Osteoblast (primary cell): ENCODE measurements at regions not wholly inside any gene's neighbourhood (a gene's known extent, or its start where the extent isn't known, plus 50 kb on each side); places are given as distances from the start of the nearest gene placed in this dataset.
A peak's percentile ranks its signal among the peaks of the same experiment; 100 is the strongest.

Experiments
- DNase-seq: peaks from one replicate; pipeline ENCODE4 v3.0.0; 2011; ENCODE audit warnings: low spot score, mixed read lengths; ENCODE audit not compliant: insufficient read length; ENCODE audit errors: missing footprints
- H2AFZ ChIP-seq: 2 replicates; pipeline ENCODE4 v1.6.0; 2011; ENCODE audit warnings: mild to moderate bottlenecking, low read length
- H3K27ac ChIP-seq: 2 replicates; pipeline ENCODE4 v1.5.1; 2011; ENCODE audit warnings: mild to moderate bottlenecking, low read depth, low read length, moderate library complexity
- H3K27me3 ChIP-seq: 2 replicates; pipeline ENCODE4 v1.6.0; 2012; ENCODE audit warnings: mild to moderate bottlenecking, control low read depth, inconsistent platforms, low read length, moderate library complexity; ENCODE audit not compliant: insufficient read depth
- H3K36me3 ChIP-seq: 2 replicates; pipeline ENCODE4 v1.5.1; 2011; ENCODE audit warnings: mild to moderate bottlenecking, low read length, control low read depth, moderate library complexity; ENCODE audit not compliant: insufficient read depth
- H3K4me1 ChIP-seq: 2 replicates; pipeline ENCODE4 v1.5.1; 2011; ENCODE audit warnings: mild to moderate bottlenecking, low read length, control low read depth, moderate library complexity; ENCODE audit not compliant: insufficient read depth
- H3K4me2 ChIP-seq: 2 replicates; pipeline ENCODE4 v1.6.0; 2011; ENCODE audit warnings: mild to moderate bottlenecking, low read length; ENCODE audit not compliant: insufficient read depth
- H3K4me3 ChIP-seq: fragments of 200-600 bp; sonication (generic); 3 replicates; pipeline ENCODE4 v1.5.1; 2012; ENCODE audit warnings: mild to moderate bottlenecking, low read length, inconsistent platforms; ENCODE audit not compliant: insufficient read depth
- H3K79me2 ChIP-seq: 2 replicates; pipeline ENCODE4 v1.6.0; 2012; ENCODE audit warnings: mild to moderate bottlenecking, low read length, control low read depth, inconsistent platforms; ENCODE audit not compliant: insufficient read depth
- H3K9me3 ChIP-seq: 2 replicates; pipeline ENCODE4 v1.5.1; 2011; ENCODE audit warnings: low read depth, low read length, control low read depth
- H4K20me1 ChIP-seq: 2 replicates; pipeline ENCODE4 v1.6.0; 2012; ENCODE audit warnings: mild to moderate bottlenecking, low read length, control low read depth; ENCODE audit not compliant: insufficient read depth
- CTCF ChIP-seq: IDR thresholded peaks from 2 replicates; pipeline ENCODE4 v1.5.1; 2011; ENCODE audit warnings: mild to moderate bottlenecking, low read depth, low read length, moderate library complexity; ENCODE audit errors: extremely low read depth

GRCh38 chr2:71951083-71951468 is 196.6 kb downstream of the CYP26B1 start:
- Histone ChIP-seq H3K4me2 (no peak overlapping the region), H3K36me3 (no peaks in the 10 kb centered on the region), H3K9me3 (no peaks in the 10 kb centered on the region), H3K79me2 (no peaks in the 10 kb centered on the region), H2AFZ (peak overlapping the region; percentile 57), H3K27ac (no peak overlapping the region), H4K20me1 (no peaks in the 10 kb centered on the region), H3K27me3 (peaks cover 2% of the 10 kb centered on the region), H3K4me1 (peaks cover 28% of the 10 kb centered on the region), H3K4me3 (no peak overlapping the region)
- TF ChIP-seq CTCF: no peak
- DNase-seq: no peak

- Histone ChIP-seq H3K9me3 (no peaks in the 10 kb centered on the region), H3K79me2 (no peaks in the 10 kb centered on the region), H3K27ac (no peak overlapping the region), H3K36me3 (no peaks in the 10 kb centered on the region), H3K4me3 (no peak overlapping the region), H4K20me1 (no peaks in the 10 kb centered on the region), H3K27me3 (peaks cover 2% of the 10 kb centered on the region), H3K4me1 (peaks cover 28% of the 10 kb centered on the region), H2AFZ (peak overlapping the region; percentile 57), H3K4me2 (no peak overlapping the region)
- DNase-seq: peak; percentile 45
- peak; percentile 5 for TF ChIP-seq CTCF
Measured at GRCh38 chr2:71950256-71951082, 197.2 kb downstream of the CYP26B1 start.

- no peaks in the 10 kb centered on the region for H3K79me2 ChIP-seq
- H3K27me3 ChIP-seq: peaks cover 2% of the 10 kb centered on the region
- H3K9me3 ChIP-seq: no peaks in the 10 kb centered on the region
- no peak overlapping the region for H2AFZ ChIP-seq
- no peak overlapping the region for H3K4me3 ChIP-seq
- peaks cover 28% of the 10 kb centered on the region for H3K4me1 ChIP-seq
- no peaks in the 10 kb centered on the region for H4K20me1 ChIP-seq
- peak overlapping the region; percentile 8 for H3K4me2 ChIP-seq
- no peak for TF ChIP-seq CTCF
- no peaks in the 10 kb centered on the region for H3K36me3 ChIP-seq
- DNase-seq: no peak
- peak overlapping the region; percentile 21 for H3K27ac ChIP-seq
Measured at GRCh38 chr2:71949537-71949798, 198.2 kb downstream of the CYP26B1 start.

- peak overlapping the region; percentile 8 for H3K4me2 ChIP-seq
- no peaks in the 10 kb centered on the region for H4K20me1 ChIP-seq
- peaks cover under 1% of the 10 kb centered on the region for H3K27me3 ChIP-seq
- no peak overlapping the region for H2AFZ ChIP-seq
- H3K36me3 ChIP-seq: no peaks in the 10 kb centered on the region
- TF ChIP-seq CTCF: no peak
- peaks cover 28% of the 10 kb centered on the region for H3K4me1 ChIP-seq
- DNase-seq: peak; percentile 90
- no peaks in the 10 kb centered on the region for H3K9me3 ChIP-seq
- no peaks in the 10 kb centered on the region for H3K79me2 ChIP-seq
- peak overlapping the region; percentile 21 for H3K27ac ChIP-seq
- H3K4me3 ChIP-seq: no peak overlapping the region
Measured at GRCh38 chr2:71948781-71949536, 198.7 kb downstream of the CYP26B1 start.
